ENCODE measurements at regions not wholly inside any gene's neighbourhood (a gene's known extent, or its start where the extent isn't known, plus 50 kb on each side); places are given as distances from the start of the nearest gene placed in this dataset.
"Not testable (repeated sequence)": the region's sequence is repeated elsewhere in the genome, so short reads cannot be mapped to it uniquely, and the experiment has no call there.

GRCh38 chr2:132220589-132220988, 58.8 kb upstream of the ANKRD30BL start:
- H3K36me3 ChIP-seq (ENCODE audit: insufficient read depth, low read length); H3K9ac ChIP-seq (ENCODE audit: low read depth, low read length); H3K4me1 ChIP-seq (ENCODE audit: insufficient read depth, low read length); H3K9me3 ChIP-seq (ENCODE audit: control insufficient read depth, insufficient read depth, low read length): not testable (repeated sequence)

DNA sequence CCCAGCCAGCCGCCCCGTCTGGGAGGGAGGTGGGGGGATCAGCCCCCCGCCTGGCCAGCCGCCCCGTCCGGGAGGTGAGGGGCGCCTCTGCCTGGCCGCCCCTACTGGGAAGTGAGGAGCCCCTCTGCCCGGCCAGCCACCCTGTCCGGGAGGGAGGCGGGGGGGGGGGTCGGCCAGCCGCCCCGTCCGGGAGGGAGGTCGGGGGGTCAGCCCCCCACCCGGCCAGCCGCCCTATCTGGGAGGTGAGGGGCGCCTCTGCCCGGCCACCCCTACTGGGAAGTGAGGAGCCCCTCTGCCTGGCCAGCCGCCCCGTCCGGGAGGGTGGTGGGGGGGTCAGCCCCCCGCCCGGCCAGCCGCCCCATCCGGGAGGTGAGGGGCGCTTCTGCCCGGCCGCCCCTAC, 60.1 kb upstream of the ANKRD30BL start:
- H3K9ac ChIP-seq (ENCODE audit: low read depth, low read length); H3K36me3 ChIP-seq (ENCODE audit: insufficient read depth, low read length); H3K9me3 ChIP-seq (ENCODE audit: control insufficient read depth, insufficient read depth, low read length); H3K4me1 ChIP-seq (ENCODE audit: insufficient read depth, low read length): not testable (repeated sequence)

DNA sequence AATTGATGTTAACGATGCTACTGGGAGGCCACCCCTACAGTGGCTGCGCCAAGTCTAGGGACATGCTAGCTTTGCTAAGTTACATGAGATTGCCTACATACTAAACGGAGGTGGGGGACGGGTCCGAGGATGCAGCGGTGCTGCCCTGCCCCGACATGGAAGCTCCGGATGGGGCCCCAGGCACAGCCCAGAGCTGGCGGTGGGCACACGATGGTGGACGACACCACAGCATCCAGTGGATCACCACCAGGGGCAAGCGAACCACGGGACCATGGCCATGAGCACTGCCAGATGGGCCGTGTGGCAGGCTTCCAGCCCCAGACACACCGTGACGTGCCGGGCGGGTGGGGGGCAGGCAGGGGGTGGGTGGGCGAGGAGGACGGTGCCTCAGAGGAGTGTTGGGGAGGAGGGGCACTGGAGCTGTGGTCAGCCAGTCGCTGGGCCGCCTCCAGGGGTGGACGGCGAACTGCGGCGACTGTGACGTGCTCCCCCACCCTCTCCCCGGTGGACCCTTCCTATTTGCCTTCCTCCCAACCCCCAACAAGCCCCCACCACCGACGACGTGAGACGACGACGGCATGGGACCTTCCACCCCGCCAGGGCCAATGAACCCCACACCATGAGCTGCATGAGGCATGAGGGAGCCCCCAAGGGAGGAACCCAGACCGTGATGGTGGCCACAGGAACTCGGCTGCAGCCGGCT, 90.6 kb upstream of the ANKRD30BL start:
- Histone ChIP-seq H3K4me1 (ENCODE audit: insufficient read depth, low read length) (no peaks in the 10 kb centered on the region), H3K36me3 (ENCODE audit: insufficient read depth, low read length) (no peaks in the 10 kb centered on the region), H3K9me3 (ENCODE audit: control insufficient read depth, insufficient read depth, low read length) (no peaks in the 10 kb centered on the region), H3K9ac (ENCODE audit: low read depth, low read length) (no peak overlapping the region)

DNA sequence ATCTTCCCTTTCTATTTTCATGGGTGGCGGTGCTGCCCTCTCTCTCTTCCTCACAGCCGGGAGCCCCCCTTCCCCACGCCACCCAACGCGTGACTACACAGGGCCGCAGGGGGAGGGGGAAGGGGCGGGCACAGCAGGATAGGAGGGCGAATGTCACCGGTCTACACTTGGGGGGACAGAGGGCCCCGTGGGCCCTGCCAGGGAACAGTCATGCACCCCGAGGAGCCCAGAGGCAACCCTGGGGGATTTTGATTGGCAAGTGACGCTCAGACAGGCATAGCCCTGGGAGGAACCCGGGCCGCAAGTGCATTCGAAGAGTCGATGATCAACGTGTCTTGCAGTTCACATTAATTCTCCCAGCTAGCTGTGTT, 91.1 kb upstream of the ANKRD30BL start:
- Histone ChIP-seq H3K36me3 (ENCODE audit: insufficient read depth, low read length) (no peaks in the 10 kb centered on the region), H3K4me1 (ENCODE audit: insufficient read depth, low read length) (no peaks in the 10 kb centered on the region), H3K9me3 (ENCODE audit: control insufficient read depth, insufficient read depth, low read length) (no peaks in the 10 kb centered on the region)

DNA sequence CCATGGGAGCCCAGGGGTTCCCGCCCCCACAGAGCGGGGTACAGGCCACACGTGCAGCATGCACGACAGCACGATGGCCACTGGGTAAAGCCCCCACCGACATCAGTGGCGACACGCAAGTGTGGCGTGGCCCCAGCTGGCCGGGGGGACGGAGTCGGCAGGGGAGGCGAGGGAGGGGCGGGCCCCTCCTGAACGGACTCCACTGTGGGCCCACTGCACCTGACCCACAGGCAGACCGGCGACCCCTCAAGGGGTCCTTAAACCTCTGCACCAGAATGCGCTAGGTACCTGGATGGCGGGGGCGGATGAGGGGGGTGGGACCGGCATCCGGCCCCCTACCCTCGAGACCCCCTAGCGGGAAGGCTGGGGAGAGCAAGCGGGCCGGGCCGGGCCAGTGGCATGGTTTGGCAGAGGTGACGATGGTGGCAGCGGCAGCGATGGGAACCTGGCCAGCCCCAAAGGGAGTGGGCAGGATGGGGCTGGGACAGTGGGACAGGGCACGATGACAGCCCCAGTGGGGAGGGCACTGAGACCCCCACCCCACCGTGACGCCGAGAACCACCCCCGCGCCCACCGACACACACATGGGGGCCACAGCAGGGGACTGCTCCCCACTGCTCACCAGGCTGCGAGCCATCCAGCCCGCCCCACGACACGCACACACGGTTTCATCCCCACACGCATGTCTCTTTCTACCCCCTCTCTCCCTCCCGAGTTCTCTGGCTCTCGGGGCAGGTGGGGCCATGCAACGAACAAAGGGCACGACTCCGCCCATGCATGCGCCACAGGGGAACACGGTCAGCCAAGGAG, 91.9 kb upstream of the ANKRD30BL start:
- Histone ChIP-seq H3K4me1 (ENCODE audit: insufficient read depth, low read length) (no peaks in the 10 kb centered on the region), H3K9me3 (ENCODE audit: control insufficient read depth, insufficient read depth, low read length) (no peaks in the 10 kb centered on the region), H3K36me3 (ENCODE audit: insufficient read depth, low read length) (no peaks in the 10 kb centered on the region), H3K9ac (ENCODE audit: low read depth, low read length) (no peak overlapping the region)

More for the DNA sequence above, 91.1 kb upstream of the ANKRD30BL start:
- H3K9ac ChIP-seq (ENCODE audit: low read depth, low read length): no peak overlapping the region

- not testable (repeated sequence) for H3K9ac ChIP-seq (ENCODE audit: low read depth, low read length); H3K36me3 ChIP-seq (ENCODE audit: insufficient read depth, low read length); H3K9me3 ChIP-seq (ENCODE audit: control insufficient read depth, insufficient read depth, low read length); H3K4me1 ChIP-seq (ENCODE audit: insufficient read depth, low read length)
These were observed 92.7 kb upstream of the ANKRD30BL start for GRCh38 chr2:132254306-132254919.

DNA sequence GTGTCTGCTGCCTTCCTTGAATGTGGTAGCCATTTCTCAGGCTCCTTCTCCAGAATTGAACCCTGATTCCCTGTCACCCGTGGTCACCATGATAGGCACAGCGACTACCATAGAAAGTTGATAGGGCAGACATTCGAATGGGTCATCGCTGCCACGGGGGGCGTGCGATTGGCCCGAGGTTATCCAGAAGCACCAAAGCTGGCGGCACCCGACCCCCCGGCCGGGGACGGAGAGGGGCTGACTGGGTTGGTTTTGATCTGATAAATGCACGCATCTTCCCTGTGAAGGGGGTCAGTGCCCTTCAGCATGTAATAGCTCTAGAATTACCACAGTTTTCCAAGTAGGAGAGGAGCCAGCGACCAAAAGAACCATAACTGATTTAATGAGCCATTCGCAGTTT, 94.0 kb upstream of the ANKRD30BL start:
- no peaks in the 10 kb centered on the region for H3K36me3 ChIP-seq (ENCODE audit: insufficient read depth, low read length)
- no peaks in the 10 kb centered on the region for H3K4me1 ChIP-seq (ENCODE audit: insufficient read depth, low read length)
- H3K9me3 ChIP-seq (ENCODE audit: control insufficient read depth, insufficient read depth, low read length): no peaks in the 10 kb centered on the region
- no peak overlapping the region for H3K9ac ChIP-seq (ENCODE audit: low read depth, low read length)

- Histone ChIP-seq H3K4me1 (ENCODE audit: insufficient read depth, low read length) (no peaks in the 10 kb centered on the region), H3K36me3 (ENCODE audit: insufficient read depth, low read length) (no peaks in the 10 kb centered on the region), H3K9ac (ENCODE audit: low read depth, low read length) (no peak overlapping the region), H3K9me3 (ENCODE audit: control insufficient read depth, insufficient read depth, low read length) (no peaks in the 10 kb centered on the region)
These were observed 94.6 kb upstream of the ANKRD30BL start for GRCh38 chr2:132256251-132256902.

GRCh38 chr2:132256903-132257300, 95.2 kb upstream of the ANKRD30BL start:
- H3K36me3 ChIP-seq (ENCODE audit: insufficient read depth, low read length); H3K9me3 ChIP-seq (ENCODE audit: control insufficient read depth, insufficient read depth, low read length); H3K4me1 ChIP-seq (ENCODE audit: insufficient read depth, low read length): not testable (repeated sequence)
- peak overlapping the region; percentile 56; the same call in 1 of the 2 replicates for H3K9ac ChIP-seq (ENCODE audit: low read depth, low read length)

- not testable (repeated sequence) for H3K36me3 ChIP-seq (ENCODE audit: insufficient read depth, low read length); H3K4me1 ChIP-seq (ENCODE audit: insufficient read depth, low read length); H3K9me3 ChIP-seq (ENCODE audit: control insufficient read depth, insufficient read depth, low read length)
- peak overlapping the region; percentile 56; the same call in 1 of the 2 replicates for H3K9ac ChIP-seq (ENCODE audit: low read depth, low read length)
These were observed 95.8 kb upstream of the ANKRD30BL start for GRCh38 chr2:132257301-132258171.

GRCh38 chr2:132259276-132259675, 97.5 kb upstream of the ANKRD30BL start:
- not testable (repeated sequence) for H3K4me1 ChIP-seq (ENCODE audit: insufficient read depth, low read length); H3K36me3 ChIP-seq (ENCODE audit: insufficient read depth, low read length); H3K9ac ChIP-seq (ENCODE audit: low read depth, low read length); H3K9me3 ChIP-seq (ENCODE audit: control insufficient read depth, insufficient read depth, low read length)

GRCh38 chr2:132265595-132265994, 103.8 kb upstream of the ANKRD30BL start:
- not testable (repeated sequence) for H3K9me3 ChIP-seq (ENCODE audit: control insufficient read depth, insufficient read depth, low read length); H3K4me1 ChIP-seq (ENCODE audit: insufficient read depth, low read length); H3K36me3 ChIP-seq (ENCODE audit: insufficient read depth, low read length); H3K9ac ChIP-seq (ENCODE audit: low read depth, low read length)

DNA sequence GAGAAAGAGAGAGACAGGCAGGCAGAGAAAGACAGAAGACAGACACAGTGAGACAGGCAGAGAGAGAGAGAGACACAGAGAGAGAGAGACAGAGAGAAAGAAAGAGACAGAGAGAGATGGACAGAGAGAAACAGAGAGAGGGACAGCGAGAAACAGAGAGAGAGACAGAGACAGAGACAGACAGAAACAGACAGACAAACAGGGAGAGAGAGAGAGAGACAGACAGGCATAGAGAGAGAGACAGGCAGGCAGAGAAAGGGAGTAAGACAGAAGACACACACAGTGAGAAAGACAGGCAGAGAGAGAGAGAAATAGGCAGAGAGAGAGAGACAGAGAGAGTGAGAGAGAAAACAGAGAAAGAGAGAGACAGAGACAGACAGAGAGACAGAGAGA, 105.3 kb upstream of the ANKRD30BL start:
- peak overlapping the region; percentile 47; the same call in 1 of the 2 replicates for H3K9ac ChIP-seq (ENCODE audit: low read depth, low read length)
- no peaks in the 10 kb centered on the region for H3K36me3 ChIP-seq (ENCODE audit: insufficient read depth, low read length)
- peaks cover 7% of the 10 kb centered on the region; the same call in 1 of the 2 replicates for H3K4me1 ChIP-seq (ENCODE audit: insufficient read depth, low read length)
- H3K9me3 ChIP-seq (ENCODE audit: control insufficient read depth, insufficient read depth, low read length): no peaks in the 10 kb centered on the region

Measured in ES-I3 (cell line).